Colonic mucosa (tissue), 4 donors: ENCODE measurements at regions not wholly inside any gene's neighbourhood (a gene's known extent, or its start where the extent isn't known, plus 50 kb on each side); places are given as distances from the start of the nearest gene placed in this dataset.

Experiments
- DNase-seq: peaks from one replicate; pipeline ENCODE4 v3.0.0-alpha.2; 2020
- H3K27ac ChIP-seq: fragments of 200-600 bp; one replicate; pipeline ENCODE4 v1.8.0; 2021
- H3K27me3 ChIP-seq: fragments of 200-600 bp; one replicate; pipeline ENCODE4 v1.8.0; 2021
- H3K36me3 ChIP-seq: fragments of 200-600 bp; one replicate; pipeline ENCODE4 v1.8.0; 2021
- H3K4me1 ChIP-seq: fragments of 200-600 bp; one replicate; pipeline ENCODE4 v1.8.0; 2021; ENCODE audit warnings: mild to moderate bottlenecking
- H3K4me3 ChIP-seq: fragments of 200-600 bp; one replicate; pipeline ENCODE4 v1.8.0; 2021
- H3K9ac ChIP-seq, 2 donors: one replicate each; pipeline ENCODE4 v1.7.0; 2013; ENCODE audit warnings: control low read depth in 2 of 2, low read depth in 2 of 2, low read length in 2 of 2
- H3K9me3 ChIP-seq: fragments of 200-600 bp; one replicate; pipeline ENCODE4 v1.8.0; 2021
- CTCF ChIP-seq: fragments of 200-600 bp; IDR thresholded peaks from one replicate; pipeline ENCODE4 v1.8.0; 2022; ENCODE audit warnings: antibody characterized with exemption, mild to moderate bottlenecking
- intact Hi-C: fragments of 100-400 bp; cut with DNase I; formaldehyde crosslinking; loops from one replicate; pipeline ENCODE4 v1.14.1; 2022
- donor health status: healthy.
- donor health status: DM: no; HTN: no; CAD: no.
- donor health status: DM: no; HTN: no; CAD: no.

GRCh38 chr1:29439615-29440014, 203.3 kb downstream of the PTPRU start:
- Histone ChIP-seq H3K4me3 (no peak overlapping the region), H3K27me3 (no peaks in the 10 kb centered on the region), H3K36me3 (no peaks in the 10 kb centered on the region), H3K27ac (no peak overlapping the region), H3K4me1 (no peaks in the 10 kb centered on the region), H3K9ac (no peak overlapping the region), H3K9me3 (no peaks in the 10 kb centered on the region)
- no peak for DNase-seq
- no peak for TF ChIP-seq CTCF
- intact Hi-C loops: no loop called here

DNA sequence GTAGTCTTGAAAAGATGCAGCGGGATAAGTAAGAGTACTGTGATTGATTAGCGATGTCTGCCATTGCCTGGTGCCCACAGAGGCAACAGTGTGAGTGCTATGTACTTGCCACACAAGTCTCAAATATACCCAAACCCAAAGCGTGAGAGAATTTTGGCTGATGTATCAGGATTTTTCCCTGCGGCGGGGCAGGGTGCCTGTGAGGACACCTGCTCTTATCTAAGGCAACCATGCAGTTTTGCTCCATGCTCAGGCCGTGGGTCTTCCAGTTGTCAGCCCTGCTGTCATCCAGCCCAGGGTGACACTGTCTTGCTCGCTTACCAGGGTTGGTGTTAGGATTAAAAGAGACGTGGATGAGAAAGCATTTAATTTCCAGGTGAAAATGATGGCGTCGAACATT, 202.7 kb downstream of the PTPRU start:
- Histone ChIP-seq H3K4me3 (no peak overlapping the region), H3K9me3 (no peaks in the 10 kb centered on the region), H3K36me3 (no peaks in the 10 kb centered on the region), H3K9ac (no peak overlapping the region), H3K27me3 (no peaks in the 10 kb centered on the region), H3K27ac (no peak overlapping the region), H3K4me1 (no peaks in the 10 kb centered on the region)
- DNase-seq: no peak
- intact Hi-C loops: no loop called here
- no peak for TF ChIP-seq CTCF

- no peaks in the 10 kb centered on the region for H3K4me1 ChIP-seq
- no peak overlapping the region for H3K9ac ChIP-seq
- DNase-seq: no peak
- no peaks in the 10 kb centered on the region for H3K36me3 ChIP-seq
- H3K27me3 ChIP-seq: no peaks in the 10 kb centered on the region
- no peaks in the 10 kb centered on the region for H3K9me3 ChIP-seq
- no peak overlapping the region for H3K27ac ChIP-seq
- no peak overlapping the region for H3K4me3 ChIP-seq
- intact Hi-C loops: no loop called here
- TF ChIP-seq CTCF: no peak
Measured at GRCh38 chr1:29437946-29438345, 201.6 kb downstream of the PTPRU start.

- Histone ChIP-seq H3K9ac (no peak overlapping the region), H3K27ac (no peak overlapping the region), H3K4me3 (no peak overlapping the region), H3K36me3 (no peaks in the 10 kb centered on the region), H3K27me3 (no peaks in the 10 kb centered on the region), H3K4me1 (no peaks in the 10 kb centered on the region), H3K9me3 (no peaks in the 10 kb centered on the region)
- intact Hi-C loops: no loop called here
- TF ChIP-seq CTCF: no peak
- no peak for DNase-seq
Measured at GRCh38 chr1:29436181-29436785, 200.0 kb downstream of the PTPRU start.

- no peak for DNase-seq
- Histone ChIP-seq H3K4me1 (no peaks in the 10 kb centered on the region), H3K9ac (no peak overlapping the region), H3K27ac (no peak overlapping the region), H3K36me3 (no peaks in the 10 kb centered on the region), H3K27me3 (no peaks in the 10 kb centered on the region), H3K4me3 (no peak overlapping the region), H3K9me3 (no peaks in the 10 kb centered on the region)
- TF ChIP-seq CTCF: no peak
- intact Hi-C loops: no loop called here
Measured at GRCh38 chr1:29433830-29434229, 197.5 kb downstream of the PTPRU start.
